Lung (tissue), 11 donors: ENCODE measurements at regions not wholly inside any gene's neighbourhood (a gene's known extent, or its start where the extent isn't known, plus 50 kb on each side); places are given as distances from the start of the nearest gene placed in this dataset.

Source experiments
- ATAC-seq: fragments of 200-7000 bp; cut with Tn5 transposase; one replicate; pipeline ENCODE4 v1.9.1; 2020; ENCODE audit warnings: moderate number of reproducible peaks; ENCODE audit not compliant: insufficient read depth, low FRiP score
- DNase-seq, 3 donors: peaks; one replicate each; pipeline ENCODE4 v3.0.0-alpha.2; 2013 to 2017
- H3K27ac ChIP-seq, 2 donors: one replicate each; pipeline ENCODE4 v1.5.1; 2013; ENCODE audit warnings: mild to moderate bottlenecking in 2 of 2, moderate library complexity in 2 of 2, control low read depth in 1 of 2, inconsistent platforms in 1 of 2, low read depth in 1 of 2, low read length in 1 of 2
- H3K27me3 ChIP-seq, 3 donors: one replicate each; pipeline ENCODE4 v1.5.1; 2013; ENCODE audit warnings: low read length in 2 of 3; ENCODE audit not compliant: control insufficient read depth in 3 of 3, insufficient read depth in 3 of 3
- H3K36me3 ChIP-seq, 4 donors: one replicate each; pipeline ENCODE4 v1.5.1; 2013; ENCODE audit warnings: low read length in 4 of 4, mild to moderate bottlenecking in 1 of 4, moderate library complexity in 1 of 4; ENCODE audit not compliant: control insufficient read depth in 4 of 4, insufficient read depth in 4 of 4
- H3K4me1 ChIP-seq, 5 donors: one replicate each; pipeline ENCODE4 v1.5.1; 2013; ENCODE audit warnings: low read length in 5 of 5, mild to moderate bottlenecking in 2 of 5, moderate library complexity in 1 of 5; ENCODE audit not compliant: control insufficient read depth in 5 of 5, insufficient read depth in 5 of 5
- H3K4me3 ChIP-seq: one replicate; pipeline ENCODE4 v1.5.1; 2013; ENCODE audit warnings: mild to moderate bottlenecking, control low read depth, moderate library complexity
- H3K9ac ChIP-seq, 2 donors: one replicate each; pipeline ENCODE4 v1.5.1; 2013; ENCODE audit warnings: low read length in 2 of 2, control low read depth in 1 of 2; ENCODE audit not compliant: insufficient read depth in 1 of 2
- H3K9me3 ChIP-seq, 4 donors: one replicate each; pipeline ENCODE4 v1.5.1; 2013; ENCODE audit warnings: low read length in 3 of 4, mild to moderate bottlenecking in 1 of 4, moderate library complexity in 1 of 4; ENCODE audit not compliant: control insufficient read depth in 4 of 4, insufficient read depth in 3 of 4
- WGBS, 2 donors: extraction: QIAGEN DNeasy Blood & Tissue Kit; methylation state at CpG; one replicate each; pipeline ENCODE4 v1.1.7; 2013; 5-methylcytosine and 5-hydroxymethylcytosine counted together
- TF ChIP-seq, protein P1 (sequence below): IDR thresholded peaks from 2 replicates; pipeline ENCODE4 v1.5.1; 2012; ENCODE audit warnings: mild to moderate bottlenecking; ENCODE audit errors: control extremely low read depth, extremely low read depth
- donor health status: control.
- donor health status: control.
- donor health status: Bipolar disorder and iron deficiency.
- donor health status: healthy.
- donor health status: DM: yes; HTN: yes; CAD: no.

- no peak overlapping the region for H3K9ac ChIP-seq
- TF ChIP-seq, protein P1, sequence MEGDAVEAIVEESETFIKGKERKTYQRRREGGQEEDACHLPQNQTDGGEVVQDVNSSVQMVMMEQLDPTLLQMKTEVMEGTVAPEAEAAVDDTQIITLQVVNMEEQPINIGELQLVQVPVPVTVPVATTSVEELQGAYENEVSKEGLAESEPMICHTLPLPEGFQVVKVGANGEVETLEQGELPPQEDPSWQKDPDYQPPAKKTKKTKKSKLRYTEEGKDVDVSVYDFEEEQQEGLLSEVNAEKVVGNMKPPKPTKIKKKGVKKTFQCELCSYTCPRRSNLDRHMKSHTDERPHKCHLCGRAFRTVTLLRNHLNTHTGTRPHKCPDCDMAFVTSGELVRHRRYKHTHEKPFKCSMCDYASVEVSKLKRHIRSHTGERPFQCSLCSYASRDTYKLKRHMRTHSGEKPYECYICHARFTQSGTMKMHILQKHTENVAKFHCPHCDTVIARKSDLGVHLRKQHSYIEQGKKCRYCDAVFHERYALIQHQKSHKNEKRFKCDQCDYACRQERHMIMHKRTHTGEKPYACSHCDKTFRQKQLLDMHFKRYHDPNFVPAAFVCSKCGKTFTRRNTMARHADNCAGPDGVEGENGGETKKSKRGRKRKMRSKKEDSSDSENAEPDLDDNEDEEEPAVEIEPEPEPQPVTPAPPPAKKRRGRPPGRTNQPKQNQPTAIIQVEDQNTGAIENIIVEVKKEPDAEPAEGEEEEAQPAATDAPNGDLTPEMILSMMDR: no peak
- no peaks in the 10 kb centered on the region for H3K27me3 ChIP-seq
- H3K4me3 ChIP-seq: no peak overlapping the region
- no peaks in the 10 kb centered on the region for H3K36me3 ChIP-seq
- peaks cover 0 to 6% (median 2%) of the 10 kb centered on the region in 4 donors for H3K9me3 ChIP-seq
- no peak overlapping the region for H3K27ac ChIP-seq
- DNase-seq (no peak), ATAC-seq (no peak)
- 93 to 94% methylated on average over 1 of the region's 1 CpG for WGBS, 2 donors
- no peaks in the 10 kb centered on the region for H3K4me1 ChIP-seq
Measured at GRCh38 chr2:189341077-189341476, 100.2 kb upstream of the WDR75 start.

DNA sequence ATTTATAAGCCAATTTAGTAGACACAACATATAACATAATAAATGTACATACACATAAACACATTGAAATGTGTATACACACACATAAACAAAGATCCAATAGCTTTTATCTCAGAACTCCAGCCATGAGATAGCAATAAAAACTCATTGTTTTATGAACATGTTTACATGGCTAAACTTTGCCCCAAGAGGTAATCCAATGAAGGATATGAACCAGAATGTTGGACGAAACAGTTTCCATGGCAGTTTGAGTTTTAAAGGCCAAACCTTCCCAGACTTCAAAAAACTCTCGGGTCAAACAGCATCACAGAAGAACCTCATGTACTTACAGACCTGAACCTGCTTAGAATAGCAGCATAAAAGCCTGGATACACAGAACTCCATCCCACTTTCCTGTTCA lies 97.2 kb upstream of the WDR75 start:
- Histone ChIP-seq H3K36me3 (no peaks in the 10 kb centered on the region), H3K27me3 (no peaks in the 10 kb centered on the region), H3K9me3 (peaks cover 0 to 6% (median 4%) of the 10 kb centered on the region in 4 donors), H3K4me1 (peaks cover 0 to 1% (median 0%) of the 10 kb centered on the region in 5 donors), H3K9ac (no peak overlapping the region), H3K4me3 (no peak overlapping the region), H3K27ac (no peak overlapping the region)
- 85 to 91% methylated on average over 2 of the region's 2 CpGs for WGBS, 2 donors
- TF ChIP-seq, protein P1: no peak
- peak in 2 of 3 donors; percentile 10 to 27 for DNase-seq
- no peak for ATAC-seq

DNA sequence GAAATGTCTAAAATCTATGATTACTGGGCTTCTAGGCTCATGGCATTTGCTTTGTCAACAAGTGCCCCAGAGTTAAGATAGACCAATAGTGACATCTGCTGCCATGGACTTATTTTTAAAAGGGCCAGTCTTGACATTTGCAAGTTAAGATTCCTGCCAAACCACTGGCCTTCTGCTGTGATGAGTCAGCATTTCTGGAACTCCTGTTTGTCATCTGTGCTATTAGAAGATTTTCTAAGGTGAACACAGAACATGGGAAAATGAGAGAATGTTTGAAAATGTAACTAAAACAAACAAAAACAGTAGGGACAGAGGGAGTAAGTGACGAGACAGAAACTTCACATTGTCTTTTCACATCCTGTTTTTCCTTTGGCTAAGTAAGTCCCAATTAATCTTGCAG lies 93.7 kb upstream of the WDR75 start:
- Histone ChIP-seq H3K4me1 (peaks cover 0 to 1% (median 0%) of the 10 kb centered on the region in 5 donors), H3K27ac (peak overlapping the region in 1 of 2 donors; percentile 33), H3K36me3 (no peaks in the 10 kb centered on the region), H3K4me3 (no peak overlapping the region), H3K9me3 (peaks cover 0 to 4% (median 1%) of the 10 kb centered on the region in 4 donors), H3K9ac (no peak overlapping the region), H3K27me3 (no peaks in the 10 kb centered on the region)
- TF ChIP-seq, protein P1: no peak
- ATAC-seq (no peak), DNase-seq (peak; percentile 21 to 78 (median 71))
- WGBS, 2 donors: 10 to 25% methylated on average over 1 of the region's 1 CpG

DNA sequence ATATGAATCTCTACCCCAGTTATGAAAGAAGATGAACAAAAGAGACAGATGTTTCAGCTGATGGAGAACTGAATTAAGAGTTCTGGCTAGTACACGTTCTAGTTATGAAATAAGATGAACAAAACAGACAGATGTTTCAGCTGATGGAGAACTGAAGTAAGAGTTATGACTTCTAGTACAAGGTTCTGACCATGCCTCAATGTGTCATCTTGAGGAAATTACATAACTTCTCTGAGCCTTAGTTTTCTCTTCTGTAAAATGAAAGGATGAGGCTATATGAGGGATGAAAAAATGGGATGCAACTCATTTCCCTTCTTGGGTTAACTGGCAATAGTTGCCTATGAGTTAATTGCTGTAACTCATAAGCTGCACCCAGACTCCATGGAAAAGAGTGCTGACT lies 92.9 kb upstream of the WDR75 start:
- DNase-seq (no peak), ATAC-seq (peak; percentile 53)
- Histone ChIP-seq H3K9me3 (peaks cover 0 to 4% (median 1%) of the 10 kb centered on the region in 4 donors), H3K4me1 (peaks cover 0 to 1% (median 0%) of the 10 kb centered on the region in 5 donors), H3K27ac (no peak overlapping the region), H3K27me3 (no peaks in the 10 kb centered on the region), H3K36me3 (no peaks in the 10 kb centered on the region), H3K4me3 (no peak overlapping the region), H3K9ac (no peak overlapping the region)
- TF ChIP-seq, protein P1: no peak
- 24 to 49% methylated on average over 1 of the region's 1 CpG for WGBS, 2 donors
